H9 (cell line): ENCODE measurements at regions not wholly inside any gene's neighbourhood (a gene's known extent, or its start where the extent isn't known, plus 50 kb on each side); places are given as distances from the start of the nearest gene placed in this dataset.

ENCODE experiments used
- DNase-seq: peaks from one replicate; pipeline ENCODE4 v3.0.0-alpha.2; 2017
- H2AFZ ChIP-seq: one replicate; pipeline ENCODE4 v1.6.1; 2013; ENCODE audit warnings: mild to moderate bottlenecking, low read length, control low read depth, moderate library complexity
- H2AK5ac ChIP-seq: 2 replicates; pipeline ENCODE4 v1.6.1; 2013; ENCODE audit warnings: low read length, control low read depth, mixed read lengths; ENCODE audit not compliant: insufficient read length
- H2BK120ac ChIP-seq: one replicate; pipeline ENCODE4 v1.6.1; 2013; ENCODE audit warnings: low read depth, mild to moderate bottlenecking, low read length, control low read depth, inconsistent platforms; ENCODE audit not compliant: poor library complexity, severe bottlenecking
- H2BK12ac ChIP-seq: 2 replicates; pipeline ENCODE4 v1.6.1; 2013; ENCODE audit warnings: low read length, control low read depth, mixed read lengths, low read depth; ENCODE audit not compliant: insufficient read length
- H2BK15ac ChIP-seq: 2 replicates; pipeline ENCODE4 v1.6.1; 2013; ENCODE audit warnings: low read depth, low read length, control low read depth
- H2BK20ac ChIP-seq: one replicate; pipeline ENCODE4 v1.6.1; 2013; ENCODE audit warnings: low read depth, mild to moderate bottlenecking, low read length, control low read depth, inconsistent platforms; ENCODE audit not compliant: poor library complexity, severe bottlenecking
- H2BK5ac ChIP-seq: 2 replicates; pipeline ENCODE4 v1.6.1; 2013; ENCODE audit warnings: low read length, control low read depth, mixed read lengths; ENCODE audit not compliant: insufficient read length
- H3K14ac ChIP-seq: 2 replicates; pipeline ENCODE4 v1.6.1; 2013; ENCODE audit warnings: low read length, control low read depth; ENCODE audit not compliant: insufficient read depth
- H3K18ac ChIP-seq: 2 replicates; pipeline ENCODE4 v1.6.1; 2013; ENCODE audit warnings: low read depth, mild to moderate bottlenecking, mixed read lengths, low read length, control low read depth; ENCODE audit not compliant: insufficient read length
- H3K23ac ChIP-seq: 2 replicates; pipeline ENCODE4 v1.6.1; 2013; ENCODE audit warnings: low read length, control low read depth, mixed read lengths, low read depth; ENCODE audit not compliant: insufficient read length
- H3K23me2 ChIP-seq: 2 replicates; pipeline ENCODE4 v1.6.1; 2013; ENCODE audit warnings: low read depth, mild to moderate bottlenecking, mixed read lengths, low read length, control low read depth; ENCODE audit not compliant: insufficient read length, poor library complexity, severe bottlenecking
- H3K27ac ChIP-seq: 2 replicates; pipeline ENCODE4 v1.5.1; 2013; ENCODE audit warnings: low read length, control low read depth, mixed read lengths, low read depth; ENCODE audit not compliant: insufficient read length
- H3K27me3 ChIP-seq: 2 replicates; pipeline ENCODE4 v1.6.1; 2013; ENCODE audit warnings: low read length, control low read depth, inconsistent platforms; ENCODE audit not compliant: insufficient read depth
- H3K4ac ChIP-seq: 2 replicates; pipeline ENCODE4 v1.6.1; 2013; ENCODE audit warnings: low read depth, mild to moderate bottlenecking, control low read depth, inconsistent platforms, low read length, moderate library complexity
- H3K4me1 ChIP-seq: 2 replicates; pipeline ENCODE4 v1.6.1; 2013; ENCODE audit warnings: low read length, control low read depth, inconsistent platforms; ENCODE audit not compliant: insufficient read depth
- H3K4me2 ChIP-seq: 2 replicates; pipeline ENCODE4 v1.6.1; 2013; ENCODE audit warnings: low read length, control low read depth, mixed read lengths; ENCODE audit not compliant: insufficient read length, insufficient read depth
- H3K56ac ChIP-seq: 2 replicates; pipeline ENCODE4 v1.6.1; 2013; ENCODE audit warnings: low read depth, mild to moderate bottlenecking, mixed read lengths, low read length, control low read depth; ENCODE audit not compliant: insufficient read length
- H3K79me1 ChIP-seq: 2 replicates; pipeline ENCODE4 v1.6.1; 2013; ENCODE audit warnings: low read depth, mild to moderate bottlenecking, moderate library complexity, low read length, control low read depth, inconsistent platforms; ENCODE audit not compliant: insufficient read depth, poor library complexity, severe bottlenecking
- H3K79me2 ChIP-seq: 2 replicates; pipeline ENCODE4 v1.6.1; 2013; ENCODE audit warnings: low read length, control low read depth, inconsistent platforms; ENCODE audit not compliant: insufficient read depth
- H3K9ac ChIP-seq: 2 replicates; pipeline ENCODE4 v1.6.1; 2013; ENCODE audit warnings: low read length, control low read depth, mixed read lengths; ENCODE audit not compliant: insufficient read length; ENCODE audit errors: extremely low read depth
- H3K9me3 ChIP-seq: one replicate; pipeline ENCODE4 v1.6.1; 2013; ENCODE audit warnings: low read depth, low read length, inconsistent platforms; ENCODE audit not compliant: control insufficient read depth
- H3T11ph ChIP-seq: one replicate; pipeline ENCODE4 v1.6.1; 2013; ENCODE audit warnings: mild to moderate bottlenecking, low read length, control low read depth, inconsistent platforms
- H4K20me1 ChIP-seq: one replicate; pipeline ENCODE4 v1.6.1; 2013; ENCODE audit not compliant: control insufficient read depth, insufficient read length, insufficient read depth
- H4K5ac ChIP-seq: 2 replicates; pipeline ENCODE4 v1.6.1; 2013; ENCODE audit warnings: low read depth, mild to moderate bottlenecking, mixed read lengths, low read length, control low read depth; ENCODE audit not compliant: insufficient read length
- H4K8ac ChIP-seq: replicated peaks from 2 replicates; pipeline ENCODE4 v1.6.1; 2013; ENCODE audit warnings: low read length, control low read depth, mixed read lengths, low read depth; ENCODE audit not compliant: insufficient read length
- H4K91ac ChIP-seq: 2 replicates; pipeline ENCODE4 v1.6.1; 2013; ENCODE audit warnings: low read depth, mild to moderate bottlenecking, moderate library complexity, mixed read lengths, low read length, control low read depth; ENCODE audit not compliant: insufficient read length
- H3K27ac Mint-ChIP-seq, 3 experiments: 2 replicates in 2 of 3; 3 replicates in 1 of 3; pipeline ENCODE4 v1.8.0; 2020 to 2021; ENCODE audit warnings: mixed read lengths in 3 of 3, mild to moderate bottlenecking in 1 of 3, moderate library complexity in 1 of 3
- H3K27me3 Mint-ChIP-seq: 2 replicates; pipeline ENCODE4 v1.8.0; 2021; ENCODE audit warnings: low read depth, mild to moderate bottlenecking, moderate library complexity, mixed read lengths
- H3K36me3 Mint-ChIP-seq, 3 experiments: 2 replicates in 2 of 3; 3 replicates in 1 of 3; pipeline ENCODE4 v1.8.0; 2020 to 2021; ENCODE audit warnings: low read depth in 3 of 3, mixed read lengths in 3 of 3; ENCODE audit not compliant: insufficient read depth in 1 of 3
- H3K4me1 Mint-ChIP-seq, 2 experiments: 2 replicates each; pipeline ENCODE4 v1.8.0; 2020; ENCODE audit warnings: mixed read lengths in 2 of 2
- H3K4me3 Mint-ChIP-seq, 2 experiments: 2 replicates in 1 of 2; 3 replicates in 1 of 2; pipeline ENCODE4 v1.8.0; 2020 to 2021; ENCODE audit warnings: mild to moderate bottlenecking in 2 of 2, mixed read lengths in 2 of 2, moderate library complexity in 1 of 2
- H3K9me3 Mint-ChIP-seq, 2 experiments: 2 replicates in 1 of 2; 3 replicates in 1 of 2; pipeline ENCODE4 v1.8.0; 2020; ENCODE audit warnings: mild to moderate bottlenecking in 2 of 2, mixed read lengths in 2 of 2, moderate library complexity in 1 of 2
- WGBS: extraction: QIAGEN DNeasy Blood & Tissue Kit; methylation state at CpG from one replicate; pipeline ENCODE4 v1.1.7; 2013; ENCODE audit warnings: missing lambda C conversion rate, low lambda C conversion rate, mixed read lengths; ENCODE audit not compliant: insufficient read length; ENCODE audit errors: extremely low coverage; 5-methylcytosine and 5-hydroxymethylcytosine counted together
- TF ChIP-seq, protein P1 (sequence below): fragments of 200-600 bp; sonication (generic); conservative IDR thresholded peaks from 3 replicates; pipeline ENCODE4 v1.8.0; 2021; ENCODE audit warnings: antibody characterized with exemption, mild to moderate bottlenecking

DNA sequence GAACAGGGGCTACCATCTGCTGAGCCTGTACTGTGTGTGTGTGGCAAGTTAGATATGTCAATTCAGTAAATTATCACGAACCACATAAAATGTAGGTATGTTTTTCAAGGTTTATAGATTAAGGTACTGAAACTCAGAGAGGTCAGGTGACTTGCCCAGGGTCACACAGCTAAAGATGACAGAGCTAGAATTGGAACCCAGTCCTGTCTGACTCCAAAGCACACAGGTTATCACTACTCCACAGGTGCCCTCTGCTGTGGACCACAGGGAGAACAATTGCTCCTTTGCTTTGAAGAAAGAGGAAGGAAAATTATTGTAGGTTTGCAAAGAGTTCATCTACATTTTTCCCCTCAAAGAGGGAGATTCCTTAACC lies 229.7 kb upstream of the AGAP1 start:
- no peak overlapping the region for H3K23ac ChIP-seq
- no peak overlapping the region for H3K4ac ChIP-seq
- Mint-ChIP-seq H3K27me3 (peaks cover 23% of the 10 kb centered on the region), H3K4me1 (peaks cover 15 to 21% of the 10 kb centered on the region in 2 experiments), H3K9me3 (no peaks in the 10 kb centered on the region), H3K36me3 (no peaks in the 10 kb centered on the region), H3K4me3 (no peak overlapping the region), H3K27ac (no peak overlapping the region)
- no peak overlapping the region for H3K14ac ChIP-seq
- H4K91ac ChIP-seq = no peak overlapping the region
- no peak overlapping the region for H2AFZ ChIP-seq
- no peak overlapping the region for H3K27ac ChIP-seq
- H3K4me2 ChIP-seq = no peak overlapping the region
- no peak overlapping the region for H2AK5ac ChIP-seq
- no peak overlapping the region for H2BK15ac ChIP-seq
- no peaks in the 10 kb centered on the region for H4K20me1 ChIP-seq
- H2BK12ac ChIP-seq = no peak overlapping the region
- no peak overlapping the region for H2BK5ac ChIP-seq
- H3T11ph ChIP-seq = no peak overlapping the region
- H3K79me2 ChIP-seq = no peaks in the 10 kb centered on the region
- H3K56ac ChIP-seq = no peak overlapping the region
- H3K27me3 ChIP-seq = no peaks in the 10 kb centered on the region
- H2BK120ac ChIP-seq = no peak overlapping the region
- DNase-seq = no peak
- no CpG with 5 or more reads among the region's 1 CpG for WGBS
- H3K9me3 ChIP-seq = no peaks in the 10 kb centered on the region
- no peak overlapping the region for H2BK20ac ChIP-seq
- H3K4me1 ChIP-seq = no peaks in the 10 kb centered on the region
- H3K23me2 ChIP-seq = no peaks in the 10 kb centered on the region
- H4K5ac ChIP-seq = no peak overlapping the region
- no peaks in the 10 kb centered on the region for H3K79me1 ChIP-seq
- H4K8ac ChIP-seq = no peak overlapping the region
- no peak overlapping the region for H3K18ac ChIP-seq
- no peak overlapping the region for H3K9ac ChIP-seq
- TF ChIP-seq, protein P1, sequence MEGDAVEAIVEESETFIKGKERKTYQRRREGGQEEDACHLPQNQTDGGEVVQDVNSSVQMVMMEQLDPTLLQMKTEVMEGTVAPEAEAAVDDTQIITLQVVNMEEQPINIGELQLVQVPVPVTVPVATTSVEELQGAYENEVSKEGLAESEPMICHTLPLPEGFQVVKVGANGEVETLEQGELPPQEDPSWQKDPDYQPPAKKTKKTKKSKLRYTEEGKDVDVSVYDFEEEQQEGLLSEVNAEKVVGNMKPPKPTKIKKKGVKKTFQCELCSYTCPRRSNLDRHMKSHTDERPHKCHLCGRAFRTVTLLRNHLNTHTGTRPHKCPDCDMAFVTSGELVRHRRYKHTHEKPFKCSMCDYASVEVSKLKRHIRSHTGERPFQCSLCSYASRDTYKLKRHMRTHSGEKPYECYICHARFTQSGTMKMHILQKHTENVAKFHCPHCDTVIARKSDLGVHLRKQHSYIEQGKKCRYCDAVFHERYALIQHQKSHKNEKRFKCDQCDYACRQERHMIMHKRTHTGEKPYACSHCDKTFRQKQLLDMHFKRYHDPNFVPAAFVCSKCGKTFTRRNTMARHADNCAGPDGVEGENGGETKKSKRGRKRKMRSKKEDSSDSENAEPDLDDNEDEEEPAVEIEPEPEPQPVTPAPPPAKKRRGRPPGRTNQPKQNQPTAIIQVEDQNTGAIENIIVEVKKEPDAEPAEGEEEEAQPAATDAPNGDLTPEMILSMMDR = no peak
